ACC112 (cell line): ENCODE measurements at regions not wholly inside any gene's neighbourhood (a gene's known extent, or its start where the extent isn't known, plus 50 kb on each side); places are given as distances from the start of the nearest gene placed in this dataset.

Experiments
- H2AFZ ChIP-seq: fragments of 200-600 bp; sonication (generic); one replicate; pipeline ENCODE4 v1.6.0; 2017; ENCODE audit warnings: antibody characterized with exemption, low read length; ENCODE audit not compliant: unreplicated experiment
- H3K27ac ChIP-seq: fragments of 200-600 bp; sonication (generic); 2 replicates; pipeline ENCODE4 v1.5.1; 2014; ENCODE audit warnings: low read depth, mild to moderate bottlenecking, antibody characterized with exemption, low read length, moderate library complexity
- H3K27me3 ChIP-seq: fragments of 200-600 bp; sonication (generic); 2 replicates; pipeline ENCODE4 v1.6.1; 2014; ENCODE audit warnings: mild to moderate bottlenecking, antibody characterized with exemption, low read length, moderate library complexity, mixed read lengths; ENCODE audit not compliant: insufficient read depth
- H3K36me3 ChIP-seq: fragments of 200-600 bp; sonication (generic); 2 replicates; pipeline ENCODE4 v1.6.1; 2016; ENCODE audit warnings: mild to moderate bottlenecking, antibody characterized with exemption, low read length, moderate library complexity, mixed read lengths; ENCODE audit not compliant: insufficient read depth
- H3K4me1 ChIP-seq: fragments of 200-600 bp; sonication (generic); one replicate; pipeline ENCODE4 v1.6.1; 2016; ENCODE audit warnings: low read length, mixed read lengths; ENCODE audit not compliant: insufficient read depth, unreplicated experiment, control insufficient read depth
- H3K4me3 ChIP-seq: fragments of 200-600 bp; sonication (generic); 2 replicates; pipeline ENCODE4 v1.5.1; 2014; ENCODE audit warnings: mild to moderate bottlenecking, low read depth, low read length
- H3K79me2 ChIP-seq: fragments of 200-600 bp; sonication (generic); one replicate; pipeline ENCODE4 v1.6.0; 2016; ENCODE audit warnings: low read length; ENCODE audit not compliant: control insufficient read depth, unreplicated experiment, insufficient read depth

DNA sequence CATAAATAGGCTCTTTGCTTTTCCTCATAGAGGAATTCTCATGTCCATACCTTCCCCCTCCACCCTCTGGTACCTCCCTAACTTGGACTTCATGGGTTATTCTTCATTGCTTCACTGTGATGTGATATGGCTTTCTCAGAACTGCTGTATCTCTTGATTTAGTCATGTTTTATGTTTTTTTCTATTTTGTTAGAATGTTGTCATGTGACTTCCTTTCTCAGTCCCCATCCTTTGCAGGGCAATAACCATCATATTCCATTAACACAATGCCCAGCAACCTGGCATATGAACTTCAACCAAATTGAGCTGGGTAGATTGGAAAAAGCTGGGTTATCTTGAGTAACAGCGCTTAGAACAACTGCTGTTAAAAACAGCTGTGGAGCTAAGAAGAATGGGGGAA lies 190.9 kb upstream of the PRSS16 start:
- no peaks in the 10 kb centered on the region for H3K79me2 ChIP-seq
- H3K36me3 ChIP-seq, result no peaks in the 10 kb centered on the region
- peaks cover 11% of the 10 kb centered on the region for H3K27me3 ChIP-seq
- H3K27ac ChIP-seq, result no peak overlapping the region
- no peak overlapping the region for H3K4me3 ChIP-seq
- H3K4me1 ChIP-seq, result no peaks in the 10 kb centered on the region
- no peak overlapping the region for H2AFZ ChIP-seq

DNA sequence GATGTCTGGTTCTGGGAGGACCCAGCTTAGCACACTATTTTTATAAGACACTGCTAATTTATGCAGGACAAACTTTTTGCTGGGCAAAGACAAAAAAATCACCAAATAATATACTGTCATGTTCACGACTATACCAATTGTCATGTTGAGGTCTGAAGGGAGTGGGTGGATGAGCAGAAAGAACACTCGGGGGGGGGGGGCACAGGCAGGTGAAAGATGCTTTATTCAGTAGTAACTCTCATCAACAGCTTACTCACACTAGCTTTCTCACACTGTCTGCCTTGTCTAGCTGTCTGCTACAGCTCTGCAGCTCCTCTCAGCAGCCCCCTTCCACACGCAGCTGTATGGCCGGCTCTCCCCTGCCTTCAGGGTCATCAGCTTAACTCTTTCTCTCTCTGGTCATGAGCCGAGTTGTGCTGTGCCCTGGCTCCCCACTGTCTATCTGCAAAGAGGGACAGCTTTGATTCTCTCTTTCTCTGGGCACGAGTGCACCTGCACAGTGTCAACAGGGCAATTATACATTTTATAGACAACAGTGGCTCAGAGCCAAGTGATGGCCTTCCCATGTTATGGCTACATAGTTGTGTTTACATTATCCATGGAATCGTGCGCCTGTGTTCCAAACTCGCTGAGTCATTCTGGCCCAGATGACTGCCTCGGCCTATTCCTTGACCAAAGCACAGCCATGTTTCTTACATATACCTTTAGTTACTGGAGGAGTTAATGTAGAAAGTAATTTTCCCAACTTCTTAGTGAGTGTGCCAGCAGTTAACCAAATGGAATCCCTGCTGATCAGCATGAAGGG lies 187.7 kb upstream of the PRSS16 start:
- no peaks in the 10 kb centered on the region for H3K79me2 ChIP-seq
- no peak overlapping the region for H3K27ac ChIP-seq
- no peak overlapping the region for H2AFZ ChIP-seq
- H3K4me1 ChIP-seq, result peaks cover 7% of the 10 kb centered on the region
- no peak overlapping the region for H3K4me3 ChIP-seq
- no peaks in the 10 kb centered on the region for H3K36me3 ChIP-seq
- peaks cover 8% of the 10 kb centered on the region for H3K27me3 ChIP-seq

DNA sequence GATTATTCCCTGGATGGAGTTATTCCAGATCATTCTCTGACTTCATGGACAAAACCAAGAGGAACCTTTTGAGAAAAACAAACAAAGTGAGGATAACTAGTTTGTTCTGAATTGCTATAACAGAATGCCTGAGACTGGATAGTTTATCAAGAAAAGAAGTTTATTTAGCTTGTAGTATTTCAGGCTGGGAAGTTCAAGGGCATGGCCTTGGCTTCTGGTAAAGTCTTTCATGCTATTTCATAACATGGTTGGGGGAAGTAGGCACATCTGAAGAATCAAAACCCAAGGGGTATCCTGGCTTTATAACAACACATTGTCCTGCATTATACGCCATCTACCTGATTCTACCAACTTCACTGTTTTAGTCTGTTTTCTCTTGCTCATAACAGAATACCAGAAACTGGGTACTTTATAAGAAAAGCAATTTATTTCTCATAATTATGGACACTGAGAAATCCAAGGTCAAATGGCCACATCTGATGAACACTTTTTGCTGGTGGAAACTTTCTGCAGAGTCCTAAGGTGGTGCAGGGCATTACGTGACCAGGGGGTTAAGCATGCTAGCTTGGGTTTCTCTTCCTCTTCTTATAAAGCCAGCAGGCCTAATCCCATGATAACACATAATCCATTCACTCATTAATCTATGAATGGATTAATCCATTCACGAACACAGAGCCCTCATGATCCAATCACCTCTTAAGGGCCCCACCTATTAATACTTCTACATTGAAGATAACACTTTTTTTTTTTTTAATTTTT lies 186.1 kb upstream of the PRSS16 start:
- peaks cover 7% of the 10 kb centered on the region for H3K4me1 ChIP-seq
- no peak overlapping the region for H3K4me3 ChIP-seq
- no peaks in the 10 kb centered on the region for H3K36me3 ChIP-seq
- peaks cover 5% of the 10 kb centered on the region for H3K27me3 ChIP-seq
- H3K27ac ChIP-seq, result no peak overlapping the region
- H2AFZ ChIP-seq, result no peak overlapping the region
- H3K79me2 ChIP-seq, result no peaks in the 10 kb centered on the region

DNA sequence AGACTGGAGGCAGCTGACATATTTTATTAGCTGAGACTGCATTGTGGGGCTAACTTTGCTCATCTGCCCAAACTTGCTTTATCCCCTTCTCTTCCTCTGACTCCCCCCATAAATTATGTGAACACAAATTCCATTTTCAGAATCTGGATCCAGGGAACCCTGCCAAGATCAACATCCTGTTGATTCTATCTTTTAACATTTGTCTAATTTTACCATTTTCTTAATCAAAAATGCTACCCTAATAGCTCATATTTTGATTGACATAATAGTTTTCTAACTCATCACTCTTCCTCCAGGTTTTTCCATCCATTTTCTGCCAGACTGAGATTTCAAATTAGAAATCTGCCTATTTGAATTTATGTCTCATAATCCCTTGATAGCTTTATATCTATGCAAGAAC lies 184.7 kb upstream of the PRSS16 start:
- Histone ChIP-seq H3K4me3 (no peak overlapping the region), H3K36me3 (no peaks in the 10 kb centered on the region), H3K27ac (no peak overlapping the region), H3K27me3 (no peaks in the 10 kb centered on the region), H3K79me2 (no peaks in the 10 kb centered on the region), H2AFZ (no peak overlapping the region), H3K4me1 (peaks cover 7% of the 10 kb centered on the region)

- H2AFZ ChIP-seq, result no peak overlapping the region
- H3K4me3 ChIP-seq, result no peak overlapping the region
- peaks cover 7% of the 10 kb centered on the region for H3K4me1 ChIP-seq
- H3K36me3 ChIP-seq, result no peaks in the 10 kb centered on the region
- H3K27ac ChIP-seq, result no peak overlapping the region
- 0 out of 2 replicates have a peak, but pooled peaks cover 1% of the 10 kb centered on the region for H3K27me3 ChIP-seq
- no peaks in the 10 kb centered on the region for H3K79me2 ChIP-seq
These were observed 182.3 kb upstream of the PRSS16 start for GRCh38 chr6:27065183-27065582.

DNA sequence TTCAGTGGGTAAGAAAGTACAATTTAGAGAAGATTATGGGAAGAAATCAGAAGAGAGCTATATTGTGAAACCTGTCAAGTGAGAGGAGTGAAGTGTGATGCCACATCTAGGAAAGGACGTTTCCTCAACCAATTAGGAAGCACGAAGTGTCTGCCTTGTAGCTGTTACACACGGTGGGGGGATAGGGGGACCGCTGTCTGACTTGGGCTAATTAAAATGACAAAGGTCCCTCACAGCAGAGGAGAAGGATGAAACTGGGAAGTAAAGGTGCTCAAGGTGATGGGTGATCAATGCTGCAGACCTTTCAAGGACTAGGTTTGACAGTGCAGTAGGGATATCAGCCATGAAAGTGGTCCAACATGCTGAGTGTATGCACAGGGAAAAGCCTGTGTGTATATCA lies 181.1 kb upstream of the PRSS16 start:
- H3K4me3 ChIP-seq, result no peak overlapping the region

GRCh38 chr6:27066802-27067201 lies 180.7 kb upstream of the PRSS16 start:
- H3K27me3 ChIP-seq, result peaks cover 3% of the 10 kb centered on the region; the same call in 1 of the 2 replicates
- no peak overlapping the region for H3K4me3 ChIP-seq
- H3K79me2 ChIP-seq, result no peaks in the 10 kb centered on the region
- peaks cover 7% of the 10 kb centered on the region for H3K4me1 ChIP-seq
- no peaks in the 10 kb centered on the region for H3K36me3 ChIP-seq
- no peak overlapping the region for H3K27ac ChIP-seq
- no peak overlapping the region for H2AFZ ChIP-seq

More for the DNA sequence above, 181.1 kb upstream of the PRSS16 start:
- Histone ChIP-seq H3K79me2 (no peaks in the 10 kb centered on the region), H3K4me1 (peaks cover 7% of the 10 kb centered on the region), H2AFZ (peak overlapping the region; percentile 4), H3K27ac (no peak overlapping the region), H3K27me3 (peaks cover 3% of the 10 kb centered on the region; the same call in 1 of the 2 replicates), H3K36me3 (no peaks in the 10 kb centered on the region)

DNA sequence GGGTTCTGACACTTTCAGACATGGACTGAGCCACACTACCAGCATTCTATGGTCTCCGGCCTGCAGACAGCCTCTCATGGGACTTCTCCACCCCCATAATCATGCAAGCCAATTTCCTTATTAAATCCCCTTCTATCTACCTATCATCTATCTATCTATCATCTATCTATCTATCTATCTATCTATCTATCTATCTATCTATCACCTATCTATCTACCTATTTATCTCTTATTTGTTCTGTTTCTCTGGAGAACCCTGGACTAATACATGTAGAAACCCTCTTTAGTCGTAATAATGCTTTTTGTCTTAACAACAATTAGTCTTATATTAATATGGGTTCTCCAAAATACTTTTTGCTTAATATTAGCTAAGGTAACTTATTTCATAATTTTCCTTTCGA lies 174.1 kb upstream of the PRSS16 start:
- Histone ChIP-seq H3K4me3 (no peak overlapping the region), H2AFZ (no peak overlapping the region), H3K27ac (no peak overlapping the region), H3K27me3 (peaks cover 3% of the 10 kb centered on the region; the same call in 1 of the 2 replicates), H3K36me3 (no peaks in the 10 kb centered on the region), H3K4me1 (peaks cover 6% of the 10 kb centered on the region), H3K79me2 (no peaks in the 10 kb centered on the region)

DNA sequence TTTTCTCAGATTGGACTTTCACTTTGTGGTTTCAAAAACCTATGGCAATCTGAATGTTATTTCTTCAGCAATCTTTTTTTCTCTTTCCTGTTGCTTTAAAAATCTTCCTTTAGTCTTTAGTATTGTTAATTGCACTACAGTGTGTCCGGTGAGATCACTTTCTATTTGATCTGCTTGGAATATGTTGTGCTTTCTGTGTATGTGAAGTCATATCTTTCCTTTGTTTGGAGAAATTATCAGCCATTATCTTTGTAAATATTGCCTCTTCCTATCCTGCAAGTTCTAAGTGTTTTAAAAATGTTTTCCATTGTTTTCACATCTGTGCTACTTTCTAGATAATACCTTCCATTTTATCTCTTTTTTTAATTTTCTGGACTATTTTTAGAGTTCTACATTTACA lies 171.4 kb upstream of the PRSS16 start:
- Histone ChIP-seq H3K4me3 (peak overlapping the region; percentile 25; the same call in 1 of the 2 replicates), H3K4me1 (peaks cover 6% of the 10 kb centered on the region), H3K27ac (no peak overlapping the region), H3K79me2 (no peaks in the 10 kb centered on the region), H3K27me3 (peaks cover 9% of the 10 kb centered on the region), H3K36me3 (no peaks in the 10 kb centered on the region), H2AFZ (peak overlapping the region; percentile 75)

DNA sequence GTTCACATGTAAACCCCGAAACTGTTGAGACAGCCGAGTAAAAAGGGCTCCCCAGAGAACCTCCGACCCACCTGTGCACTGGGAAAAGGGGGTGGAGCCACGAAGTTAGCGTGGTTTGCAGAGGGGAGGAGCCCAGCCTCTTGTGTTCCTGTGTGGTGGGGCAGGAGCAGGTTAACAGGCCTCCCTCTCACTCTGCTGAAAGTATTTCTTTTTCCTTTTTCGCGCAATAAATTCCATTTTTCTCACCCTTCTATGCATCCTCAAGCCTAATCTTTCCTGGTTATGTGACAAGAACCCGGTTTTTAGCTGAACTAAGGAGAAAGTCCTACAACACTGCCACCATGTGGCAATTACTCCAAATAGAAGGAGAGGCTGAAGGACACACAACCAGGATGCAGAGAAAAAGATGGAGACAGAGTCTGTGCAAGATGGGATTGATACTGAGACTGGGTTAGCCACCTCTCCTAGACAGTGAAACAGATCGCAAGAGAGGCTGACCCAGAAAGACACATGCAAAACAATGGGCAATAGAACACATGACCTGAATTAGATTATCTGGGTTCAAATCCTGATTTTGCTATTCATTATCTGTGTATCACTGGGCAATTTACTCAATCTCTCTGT lies 168.7 kb upstream of the PRSS16 start:
- Histone ChIP-seq H3K36me3 (no peaks in the 10 kb centered on the region), H3K79me2 (no peaks in the 10 kb centered on the region), H3K27me3 (peaks cover 28% of the 10 kb centered on the region), H2AFZ (no peak overlapping the region), H3K4me1 (peaks cover 6% of the 10 kb centered on the region), H3K4me3 (peak overlapping the region; percentile 72), H3K27ac (no peak overlapping the region)
